IMR-90 (cell line): ENCODE measurements at regions not wholly inside any gene's neighbourhood (a gene's known extent, or its start where the extent isn't known, plus 50 kb on each side); places are given as distances from the start of the nearest gene placed in this dataset.

Experiments
- ATAC-seq: fragments of 200-7000 bp; cut with Tn5 transposase; 2 replicates; pipeline ENCODE4 v1.9.1; 2020; ENCODE audit warnings: low read depth, mild to moderate bottlenecking, moderate library complexity
- BruUV-seq: library from RNA; stranded (reverse); fragments of 400-500 nt; replicated peaks from 2 replicates; lab custom pipeline; 2021; lab: Mats Ljungman, UMichigan
- CTCF ChIA-PET: fragments of 300-600 bp; formaldehyde crosslinking; extraction: SDS; loops from one replicate; lab custom pipeline; 2021; ENCODE audit warnings: antibody characterized with exemption; lab: Yijun Ruan, JAX
- POLR2A ChIA-PET: fragments of 300-600 bp; sonication (Branson Sonifier 250); formaldehyde crosslinking; loops from one replicate; lab custom pipeline; 2022; ENCODE audit warnings: antibody characterized with exemption; ENCODE audit not compliant: unreplicated experiment; lab: Charles Lee
- DNase-seq: peaks from one replicate; pipeline ENCODE4 v3.0.0; 2013
- H2AFZ ChIP-seq: replicated peaks from 2 replicates; pipeline ENCODE3; 2013; ENCODE audit warnings: low read length, mild to moderate bottlenecking; ENCODE audit not compliant: poor library complexity
- H2AK5ac ChIP-seq: 2 replicates; pipeline ENCODE4 v1.6.1; 2013; ENCODE audit warnings: low read depth, low read length, inconsistent platforms
- H2AK9ac ChIP-seq: replicated peaks from 2 replicates; pipeline ENCODE3; 2013; ENCODE audit warnings: mild to moderate bottlenecking, low read depth, low read length, moderate library complexity; ENCODE audit not compliant: poor library complexity
- H2BK120ac ChIP-seq: 2 replicates; pipeline ENCODE4 v1.6.1; 2013; ENCODE audit warnings: low read depth, low read length, inconsistent platforms
- H2BK15ac ChIP-seq: 3 replicates; pipeline ENCODE4 v1.6.1; 2013; ENCODE audit warnings: low read depth, low read length, inconsistent platforms
- H2BK20ac ChIP-seq: 2 replicates; pipeline ENCODE4 v1.6.1; 2013; ENCODE audit warnings: low read depth, mild to moderate bottlenecking, inconsistent platforms, low read length, moderate library complexity
- H2BK5ac ChIP-seq: 2 replicates; pipeline ENCODE4 v1.6.1; 2013; ENCODE audit warnings: mild to moderate bottlenecking, low read depth, low read length, inconsistent platforms; ENCODE audit not compliant: poor library complexity, severe bottlenecking
- H3K14ac ChIP-seq: replicated peaks from 2 replicates; pipeline ENCODE4 v1.6.1; 2013; ENCODE audit warnings: low read depth, low read length, inconsistent platforms
- H3K18ac ChIP-seq: 2 replicates; pipeline ENCODE4 v1.6.1; 2013; ENCODE audit warnings: low read depth, low read length, control low read depth
- H3K23ac ChIP-seq: 2 replicates; pipeline ENCODE4 v1.6.1; 2013; ENCODE audit warnings: low read depth, low read length, inconsistent platforms
- H3K27ac ChIP-seq: 2 replicates; pipeline ENCODE4 v1.5.1; 2013; ENCODE audit warnings: mild to moderate bottlenecking, control low read depth, low read length; ENCODE audit not compliant: insufficient read depth
- H3K27me3 ChIP-seq: 2 replicates; pipeline ENCODE4 v1.6.1; 2013; ENCODE audit warnings: low read length; ENCODE audit not compliant: control insufficient read depth, insufficient read depth
- H3K36me3 ChIP-seq: 2 replicates; pipeline ENCODE4 v1.6.1; 2013; ENCODE audit warnings: low read length, mixed read lengths; ENCODE audit not compliant: control insufficient read depth, insufficient read depth
- H3K4ac ChIP-seq: 2 replicates; pipeline ENCODE4 v1.6.1; 2013; ENCODE audit warnings: low read depth, low read length, inconsistent platforms
- H3K4me1 ChIP-seq: 2 replicates; pipeline ENCODE4 v1.6.1; 2013; ENCODE audit warnings: low read length, mixed read lengths; ENCODE audit not compliant: control insufficient read depth, insufficient read depth
- H3K4me2 ChIP-seq: 2 replicates; pipeline ENCODE4 v1.6.1; 2013; ENCODE audit warnings: low read depth, mild to moderate bottlenecking, control low read depth, low read length, moderate library complexity
- H3K4me3 ChIP-seq: 2 replicates; pipeline ENCODE4 v1.5.1; 2013; ENCODE audit warnings: low read depth, mild to moderate bottlenecking, control low read depth, low read length, moderate library complexity; ENCODE audit not compliant: insufficient read depth
- H3K56ac ChIP-seq: 2 replicates; pipeline ENCODE4 v1.6.1; 2013; ENCODE audit warnings: low read length, inconsistent platforms; ENCODE audit not compliant: insufficient read depth; ENCODE audit errors: extremely low read depth
- H3K79me1 ChIP-seq, 2 experiments: 2 replicates each; pipeline ENCODE4 v1.6.1; 2013; ENCODE audit warnings: low read length in 2 of 2, inconsistent platforms in 1 of 2, low read depth in 1 of 2
- H3K9ac ChIP-seq: 2 replicates; pipeline ENCODE4 v1.6.1; 2013; ENCODE audit warnings: low read depth, low read length, control low read depth
- H3K9me1 ChIP-seq: 2 replicates; pipeline ENCODE4 v1.6.1; 2013; ENCODE audit warnings: low read length, inconsistent platforms; ENCODE audit not compliant: insufficient read depth
- H3K9me3 ChIP-seq: 2 replicates; pipeline ENCODE4 v1.6.1; 2013; ENCODE audit warnings: low read length; ENCODE audit not compliant: control insufficient read depth, insufficient read depth
- H4K20me1 ChIP-seq: 2 replicates; pipeline ENCODE4 v1.6.1; 2013; ENCODE audit warnings: low read length, inconsistent platforms; ENCODE audit not compliant: insufficient read depth
- H4K5ac ChIP-seq: 2 replicates; pipeline ENCODE4 v1.6.1; 2013; ENCODE audit warnings: mild to moderate bottlenecking, low read depth, low read length, control low read depth
- H4K8ac ChIP-seq, 2 experiments: 2 replicates each; pipeline ENCODE4 v1.6.1; 2013; ENCODE audit warnings: low read depth in 2 of 2, low read length in 2 of 2, control low read depth in 1 of 2, inconsistent platforms in 1 of 2
- H4K91ac ChIP-seq: 2 replicates; pipeline ENCODE4 v1.6.1; 2013; ENCODE audit warnings: low read depth, low read length, inconsistent platforms; ENCODE audit not compliant: insufficient read depth
- CHD1 ChIP-seq: IDR thresholded peaks from 2 replicates; pipeline ENCODE4 v1.6.1; 2012; ENCODE audit warnings: low read depth, low read length, improper control_type of control experiment
- NFE2L2 ChIP-seq: fragments of 150-350 bp; IDR thresholded peaks from 2 replicates; pipeline ENCODE4 v1.6.1; 2016; ENCODE audit warnings: low read depth, mild to moderate bottlenecking, low read length
- POLR2A ChIP-seq: IDR thresholded peaks from 2 replicates; pipeline ENCODE4 v1.6.1; 2012; ENCODE audit warnings: mild to moderate bottlenecking, low read depth, low read length
- RCOR1 ChIP-seq: IDR thresholded peaks from 2 replicates; pipeline ENCODE4 v1.6.1; 2012; ENCODE audit warnings: mild to moderate bottlenecking, low read length, improper control_type of control experiment; ENCODE audit not compliant: insufficient replicate concordance
- WGBS, 2 experiments: methylation state at CpG; one replicate each; pipeline versions ENCODE4 v1.1.5 to v1.1.7; 2013; ENCODE audit warnings: missing lambda C conversion rate in 2 of 2; ENCODE audit not compliant: insufficient read length in 1 of 2; ENCODE audit errors: extremely low coverage in 2 of 2; 5-methylcytosine and 5-hydroxymethylcytosine counted together
- dilution Hi-C: fragments of 300-500 bp; cut with HindIII; formaldehyde crosslinking; loops from one replicate; pipeline ENCODE4 v1.14.3; 2018; ENCODE audit warnings: low sequenced_read_pairs; ENCODE audit not compliant: unreplicated experiment
- in situ Hi-C: fragments of 300-500 bp; cut with MboI; formaldehyde crosslinking; loops from 3 replicates; pipeline ENCODE4 v1.14.3; 2019; ENCODE audit warnings: low sequenced_read_pairs, inconsistent platforms, mixed read lengths
- intact Hi-C: fragments of 100-400 bp; cut with micrococcal nuclease; formaldehyde crosslinking; loops from 2 replicates; pipeline ENCODE4 v1.10.0; 2022

DNA sequence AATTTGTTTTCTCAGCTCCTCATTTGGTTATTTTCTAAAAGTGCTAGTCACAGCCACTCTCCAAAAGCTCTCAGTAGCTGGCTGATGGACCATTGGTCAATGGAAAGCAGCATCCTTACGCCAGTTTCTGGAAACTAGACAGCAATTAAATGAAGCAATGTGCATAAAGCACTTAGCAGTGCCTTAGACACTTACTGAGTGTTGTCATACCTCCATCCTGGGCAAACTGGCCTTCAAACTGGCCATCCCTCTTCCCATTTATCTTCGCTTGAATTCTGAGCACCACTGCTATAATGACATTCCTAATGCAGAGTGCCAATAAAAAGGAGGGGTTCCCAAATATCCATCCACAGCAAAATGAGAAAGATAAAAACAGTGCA, 209.2 kb downstream of the ENC1 start:
- Histone ChIP-seq H2AK9ac (no peak overlapping the region), H3K9me3 (no peaks in the 10 kb centered on the region; the same call in 1 of the 2 replicates), H3K4me1 (no peaks in the 10 kb centered on the region), H3K9me1 (no peaks in the 10 kb centered on the region), H2BK15ac (no peak overlapping the region), H2BK20ac (no peak overlapping the region), H3K9ac (no peak overlapping the region), H4K20me1 (no peaks in the 10 kb centered on the region), H3K27me3 (peaks cover 13% of the 10 kb centered on the region), H3K4me3 (no peak overlapping the region), H3K36me3 (no peaks in the 10 kb centered on the region), H3K79me1 (no peaks in the 10 kb centered on the region), H3K27ac (no peak overlapping the region), H3K23ac (no peak overlapping the region), H3K56ac (no peak overlapping the region), H3K4ac (no peak overlapping the region), H4K8ac (no peak overlapping the region), H2AK5ac (no peak overlapping the region), H4K5ac (no peak overlapping the region), H3K18ac (no peak overlapping the region), H2BK120ac (no peak overlapping the region), H3K4me2 (no peak overlapping the region), H2BK5ac (no peak overlapping the region), H4K91ac (no peak overlapping the region), H3K14ac (no peak overlapping the region), H2AFZ (no peak overlapping the region)
- intact Hi-C loops, result no loop called here
- ChIA-PET CTCF (no interaction called here), POLR2A (no interaction called here)
- in situ Hi-C loops, result no loop called here
- DNase-seq (no peak), ATAC-seq (no peak)
- dilution Hi-C loops, result no loop called here
- TF ChIP-seq NFE2L2 (no peak), POLR2A (no peak), CHD1 (no peak), RCOR1 (no peak)
- 100% methylated on average over 1 of the region's 2 CpGs; no CpG with 5 or more reads in 1 of the 2 experiments for WGBS, 2 experiments
- no TSS peak for BruUV-seq
